Dermis microvascular lymphatic vessel endothelial cell (primary cell): ENCODE measurements at regions not wholly inside any gene's neighbourhood (a gene's known extent, or its start where the extent isn't known, plus 50 kb on each side); places are given as distances from the start of the nearest gene placed in this dataset.
"Not testable (repeated sequence)": the region's sequence is repeated elsewhere in the genome, so short reads cannot be mapped to it uniquely, and the experiment has no call there.

Experiments used
- DNase-seq, 2 donors: peaks; one replicate each; pipeline versions ENCODE4 v3.0.0 to v3.0.0-alpha.2; 2010; ENCODE audit warnings: low read depth in 2 of 2

GRCh38 chr2:143933946-143934569 is 585.9 kb downstream of the ZEB2 start:
- DNase-seq = no peak

GRCh38 chr2:143930891-143931290 is 589.0 kb downstream of the ZEB2 start:
- no peak for DNase-seq

DNA sequence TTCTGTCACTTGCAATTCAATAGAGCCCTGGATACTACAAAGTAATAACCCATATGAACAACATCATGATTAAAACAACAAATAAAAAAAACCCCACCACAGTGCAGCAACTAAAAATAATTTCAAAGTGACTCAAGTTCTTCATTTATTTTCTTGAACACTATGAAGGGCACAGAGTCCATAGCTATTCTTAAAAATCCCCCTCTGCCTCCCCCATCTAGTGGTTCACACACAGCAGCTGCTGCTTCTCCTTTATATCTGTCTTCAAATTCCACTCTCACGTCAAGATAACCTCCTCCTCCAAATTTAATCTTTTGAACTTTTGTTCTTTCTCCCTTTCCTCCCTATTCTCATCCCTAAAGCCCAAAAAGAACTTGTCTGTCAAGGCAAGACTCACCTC is 591.3 kb downstream of the ZEB2 start:
- no peak for DNase-seq

- no peak for DNase-seq
Measured at GRCh38 chr2:143928184-143928583, 591.7 kb downstream of the ZEB2 start.

- no peak for DNase-seq
Measured at GRCh38 chr2:143926736-143927135, 593.2 kb downstream of the ZEB2 start.

GRCh38 chr2:143922261-143922830 is 597.6 kb downstream of the ZEB2 start:
- DNase-seq = not testable (repeated sequence)

- no peak for DNase-seq
Measured at GRCh38 chr2:143918465-143918989, 601.4 kb downstream of the ZEB2 start.

DNA sequence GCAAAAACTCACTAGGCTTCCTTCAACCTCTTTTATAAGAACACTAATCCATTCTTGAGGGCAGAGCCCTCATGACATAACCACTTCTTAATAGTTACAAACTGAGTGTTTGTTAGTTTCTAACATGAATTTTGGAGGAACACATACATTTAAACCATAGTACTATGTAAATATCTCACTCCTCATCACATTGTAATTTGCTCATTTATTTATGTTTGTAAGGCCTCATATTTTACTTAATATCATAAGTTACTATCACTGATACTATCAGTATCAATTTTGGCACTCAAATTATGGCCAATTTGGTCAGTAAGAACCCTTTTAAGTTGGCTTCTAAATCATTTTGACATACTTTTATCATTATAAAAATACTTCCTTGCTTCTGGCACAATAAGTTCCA is 603.1 kb downstream of the ZEB2 start:
- no peak for DNase-seq

DNA sequence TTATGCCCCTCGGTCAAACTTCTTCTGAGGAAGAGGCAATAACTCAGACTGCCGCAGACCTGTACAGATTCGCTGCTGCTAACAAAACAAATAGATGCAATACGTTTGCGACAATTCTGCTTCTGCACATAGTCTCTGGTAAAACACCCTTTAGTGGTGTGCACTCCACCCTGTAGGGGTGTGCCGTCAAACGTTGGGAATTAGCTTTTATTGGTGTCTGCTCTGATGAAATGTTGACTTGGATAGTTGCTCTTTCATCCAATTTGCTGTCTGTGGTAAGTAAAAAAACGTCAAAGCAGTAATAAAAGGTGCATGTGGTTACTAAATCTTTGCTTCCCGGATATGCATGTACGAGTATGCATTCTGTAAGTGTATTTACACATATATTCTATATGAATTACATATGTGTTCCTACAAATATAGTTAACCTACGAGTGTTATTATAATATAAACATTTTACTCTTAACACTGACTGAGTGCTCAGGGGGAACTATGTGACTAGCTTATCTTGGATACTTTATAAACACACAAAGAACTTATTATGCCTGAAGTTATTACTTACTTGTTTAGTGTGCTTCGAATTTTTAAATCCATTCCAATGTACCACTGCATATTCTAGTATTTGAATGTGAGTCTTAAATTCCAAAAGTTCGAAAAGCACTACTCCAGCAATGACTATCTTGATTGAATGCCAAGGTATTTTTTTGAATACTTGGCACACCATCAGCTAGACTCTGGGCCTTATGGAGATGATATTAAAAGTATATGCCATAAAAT is 610.2 kb downstream of the ZEB2 start:
- DNase-seq = no peak

DNA sequence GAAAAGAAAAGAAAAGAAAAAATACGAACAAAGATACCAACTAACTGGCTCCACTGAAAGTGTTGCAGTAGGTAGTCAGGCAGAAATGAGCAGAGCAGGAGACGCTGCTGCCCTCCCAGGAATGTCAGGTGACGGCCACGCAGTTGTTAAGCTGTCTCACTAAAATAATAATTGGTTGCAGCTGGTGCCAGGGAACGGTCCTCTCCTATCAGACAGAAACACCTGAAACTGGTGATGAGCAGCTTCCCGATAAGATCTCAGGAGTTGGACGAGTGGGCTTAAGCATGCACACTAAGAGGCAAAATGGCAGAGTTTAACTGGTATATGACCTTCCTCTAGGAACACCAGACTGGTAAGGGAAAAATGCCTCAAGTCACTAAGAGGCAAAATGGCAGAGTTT is 611.1 kb downstream of the ZEB2 start:
- no peak for DNase-seq

DNA sequence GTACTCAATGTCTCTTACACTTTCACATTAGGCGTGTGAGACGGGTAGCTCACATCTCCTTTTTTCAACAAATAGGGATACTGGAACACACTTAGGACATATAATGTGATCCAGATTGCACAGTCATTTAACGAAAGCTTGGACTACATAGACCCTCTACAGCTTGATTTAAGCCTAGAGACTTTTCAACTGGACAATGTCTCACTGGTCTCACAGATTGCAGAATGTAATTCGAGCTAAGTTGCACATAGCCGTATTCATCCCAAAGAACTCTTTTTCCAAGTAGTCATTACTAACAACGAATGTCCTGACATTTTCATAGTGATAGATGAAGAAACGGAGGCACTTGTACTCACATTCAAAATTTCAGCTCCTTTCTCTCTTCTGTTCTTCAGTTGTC is 612.1 kb downstream of the ZEB2 start:
- DNase-seq = no peak

GRCh38 chr2:143906850-143907249 is 613.1 kb downstream of the ZEB2 start:
- DNase-seq = no peak

- no peak for DNase-seq
Measured at GRCh38 chr2:143905587-143905986, 614.3 kb downstream of the ZEB2 start.

GRCh38 chr2:143903172-143903856 is 616.6 kb downstream of the ZEB2 start:
- no peak for DNase-seq

DNA sequence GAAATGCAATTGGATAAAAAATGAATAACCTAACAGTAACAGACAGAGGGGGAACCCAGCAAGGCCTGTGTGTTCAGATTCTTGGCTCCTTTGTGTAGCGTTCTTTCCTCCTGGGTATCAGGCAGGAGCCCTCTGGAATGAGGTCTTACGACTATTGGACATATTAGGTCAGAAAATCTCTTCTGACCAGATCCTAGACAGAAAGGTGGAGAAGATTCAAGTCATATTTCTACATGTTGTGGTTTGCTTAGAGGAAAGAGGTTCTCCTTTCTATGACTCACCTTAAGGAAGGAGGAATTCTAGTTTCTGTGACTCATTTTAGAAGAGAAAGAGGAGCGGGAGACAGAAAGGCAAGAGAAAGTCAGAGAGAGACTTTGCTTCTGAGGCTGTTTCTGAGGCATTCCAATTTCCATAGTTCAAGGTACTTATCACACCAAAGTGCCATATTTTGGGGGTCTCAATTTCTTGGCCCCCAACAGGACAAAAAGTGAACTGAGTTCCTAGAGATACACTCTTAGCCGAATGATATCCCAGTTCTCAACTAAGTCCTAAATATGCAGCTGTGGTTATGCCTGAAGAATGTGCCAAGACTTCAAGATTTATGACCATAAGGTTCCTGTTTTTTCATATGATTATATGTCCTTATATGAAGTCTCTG is 618.6 kb downstream of the ZEB2 start:
- DNase-seq = no peak

DNA sequence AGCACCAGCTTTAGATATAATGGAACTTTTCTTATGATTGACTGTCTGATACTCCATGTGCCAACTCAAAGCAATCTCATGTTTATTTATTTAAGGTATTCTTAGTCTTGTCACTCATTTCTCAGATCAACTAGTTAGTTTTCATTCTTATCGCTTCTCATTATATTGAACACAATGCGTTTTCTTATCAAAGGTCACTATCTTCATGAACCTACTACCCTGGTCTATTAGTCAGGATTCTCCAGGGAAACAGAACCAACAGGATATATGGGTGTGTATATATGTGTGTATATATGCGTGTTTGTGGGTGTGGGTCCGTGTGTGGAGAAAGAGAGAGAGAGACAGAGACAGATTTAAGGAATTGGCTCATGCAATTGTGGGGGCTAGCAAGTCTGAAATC is 619.9 kb downstream of the ZEB2 start:
- no peak for DNase-seq

GRCh38 chr2:143893371-143893770 is 626.5 kb downstream of the ZEB2 start:
- DNase-seq = no peak

DNA sequence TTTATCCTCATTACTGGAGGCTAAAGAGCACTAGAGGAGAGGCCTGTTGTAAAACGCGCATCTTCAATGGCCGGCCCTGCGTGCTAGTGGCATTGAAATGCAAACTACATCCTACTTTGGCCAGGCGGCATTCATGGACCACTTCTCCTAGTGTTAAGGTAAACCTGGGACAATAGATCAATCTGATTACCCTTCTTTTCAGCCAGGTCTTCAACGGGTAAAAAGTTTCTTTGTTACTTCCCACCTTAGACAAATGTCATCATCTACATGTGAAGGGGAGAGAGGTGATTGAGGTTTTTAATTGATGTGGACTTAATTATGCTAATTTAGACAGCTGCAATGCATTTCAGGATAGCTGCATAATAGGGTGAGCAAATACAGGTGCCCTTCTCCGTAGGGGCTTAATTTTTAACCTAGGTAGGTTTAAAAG is 628.0 kb downstream of the ZEB2 start:
- no peak for DNase-seq

GRCh38 chr2:143890798-143891197 is 629.1 kb downstream of the ZEB2 start:
- no peak for DNase-seq

DNA sequence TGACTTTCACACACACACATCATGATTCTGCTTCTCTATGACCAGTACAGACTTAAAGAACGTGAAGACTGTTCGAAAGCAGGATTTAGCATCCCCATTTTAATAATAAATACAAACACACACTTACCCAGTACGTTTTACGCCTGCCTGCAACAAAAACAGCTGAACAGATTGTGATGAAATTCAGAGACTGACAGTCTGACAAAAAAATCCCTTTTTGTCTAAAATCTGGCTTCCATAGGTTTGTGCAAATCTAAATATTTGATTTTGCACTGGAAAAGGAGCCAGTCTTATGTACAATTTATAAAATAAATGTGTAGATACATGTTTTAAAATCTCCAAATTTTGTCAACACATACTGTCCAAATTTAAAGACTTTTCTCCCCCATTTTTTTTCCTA is 630.7 kb downstream of the ZEB2 start:
- DNase-seq = no peak

DNA sequence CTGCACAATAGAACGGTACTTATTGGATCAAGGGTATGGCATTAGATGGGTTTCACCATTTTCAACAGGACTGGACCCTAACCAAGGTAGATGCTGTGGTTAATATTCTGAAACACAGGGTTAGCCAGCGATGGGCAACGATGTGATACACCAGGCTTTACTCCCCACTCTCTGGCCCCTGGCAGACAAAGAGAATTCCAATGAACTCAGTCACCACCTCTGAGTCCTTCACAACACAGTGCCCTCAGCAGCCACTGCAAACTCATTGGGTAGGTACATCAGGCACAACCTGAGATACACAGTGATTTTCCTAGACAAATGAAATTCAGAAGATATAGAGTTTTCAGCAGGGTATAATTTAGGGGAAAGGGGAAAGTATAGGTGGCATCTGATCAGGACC is 634.5 kb downstream of the ZEB2 start:
- no peak for DNase-seq

- no peak for DNase-seq
Measured at GRCh38 chr2:143881246-143881645, 638.7 kb downstream of the ZEB2 start.
